Activated T-helper 9 cell treated with anti-CD3 and anti-CD28 coated beads, Interleukin-2, amount 50 U/mL, for 16 hours (primary cell): ENCODE measurements at regions not wholly inside any gene's neighbourhood (a gene's known extent, or its start where the extent isn't known, plus 50 kb on each side); places are given as distances from the start of the nearest gene placed in this dataset.

Experiments used
- DNase-seq: peaks from one replicate; pipeline ENCODE4 v3.0.0-alpha.2; 2020; ENCODE audit warnings: low read depth

GRCh38 chr1:229111703-229112319 lies 159.1 kb upstream of the RAB4A start:
- DNase-seq: no peak

GRCh38 chr1:229112832-229113548 lies 157.9 kb upstream of the RAB4A start:
- DNase-seq: no peak

- no peak for DNase-seq
Observed at GRCh38 chr1:229114315-229114714, 156.6 kb upstream of the RAB4A start.

- no peak for DNase-seq
Observed at GRCh38 chr1:229114850-229115365, 156.0 kb upstream of the RAB4A start.

GRCh38 chr1:229116114-229116513 lies 154.8 kb upstream of the RAB4A start:
- DNase-seq: no peak

- no peak for DNase-seq
Observed at GRCh38 chr1:229117664-229118300, 153.1 kb upstream of the RAB4A start.

- DNase-seq: no peak
Observed at GRCh38 chr1:229118477-229119061, 152.3 kb upstream of the RAB4A start.

- no peak for DNase-seq
Observed at GRCh38 chr1:229119161-229119560, 151.8 kb upstream of the RAB4A start.

GRCh38 chr1:229119876-229120275 lies 151.0 kb upstream of the RAB4A start:
- DNase-seq: no peak

- no peak for DNase-seq
Observed at GRCh38 chr1:229121845-229122436, 149.0 kb upstream of the RAB4A start.

- no peak for DNase-seq
Observed at GRCh38 chr1:229122606-229123005, 148.3 kb upstream of the RAB4A start.

GRCh38 chr1:229124116-229124515 lies 146.8 kb upstream of the RAB4A start:
- DNase-seq: no peak

- no peak for DNase-seq
Observed at GRCh38 chr1:229124520-229125124, 146.3 kb upstream of the RAB4A start.

- no peak for DNase-seq
Observed at GRCh38 chr1:229127301-229127700, 143.6 kb upstream of the RAB4A start.

GRCh38 chr1:229128066-229128608 lies 142.8 kb upstream of the RAB4A start:
- no peak for DNase-seq

GRCh38 chr1:229129301-229130027 lies 141.4 kb upstream of the RAB4A start:
- DNase-seq: no peak

GRCh38 chr1:229130028-229130668 lies 140.8 kb upstream of the RAB4A start:
- DNase-seq: no peak

GRCh38 chr1:229131243-229132105 lies 139.4 kb upstream of the RAB4A start:
- DNase-seq: no peak

GRCh38 chr1:229132106-229132443 lies 138.8 kb upstream of the RAB4A start:
- DNase-seq: no peak

- DNase-seq: no peak
Observed at GRCh38 chr1:229132706-229133105, 138.2 kb upstream of the RAB4A start.
